ENCODE measurements at regions not wholly inside any gene's neighbourhood (a gene's known extent, or its start where the extent isn't known, plus 50 kb on each side); places are given as distances from the start of the nearest gene placed in this dataset.
A peak's percentile ranks its signal among the peaks of the same experiment; 100 is the strongest.

DNA sequence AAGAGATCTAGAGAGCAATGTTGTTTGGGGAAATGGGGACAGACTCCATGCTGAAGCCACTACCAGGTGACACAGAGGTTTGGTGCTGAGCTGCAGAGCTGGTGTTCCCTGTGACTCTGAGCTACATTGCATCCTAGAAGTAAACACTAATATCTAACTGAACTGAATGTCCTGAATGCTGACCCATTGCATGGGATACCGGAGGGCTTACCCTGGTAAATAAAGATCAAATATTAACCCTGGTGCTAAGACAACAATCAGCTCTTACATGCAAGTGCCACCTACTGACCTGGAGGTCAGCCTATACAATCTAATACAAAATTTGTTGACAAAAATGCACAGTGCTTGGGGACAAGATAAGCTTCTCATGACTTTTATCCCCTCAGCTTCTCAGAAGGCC lies 851.3 kb upstream of the KCND2 start:
- 61 to 68% methylated on average over 1 of the region's 1 CpG for WGBS, 2 donors
- Histone ChIP-seq H3K9me3 (ENCODE audit: control insufficient read depth, low read length) (no peaks in the 10 kb centered on the region), H3K4me3 (ENCODE audit: low read length in 2 of 2) (no peak overlapping the region), H3K27ac (ENCODE audit: low read depth in 1 of 2, low read length in 2 of 2) (no peak overlapping the region), H3K27me3 (ENCODE audit: control insufficient read depth in 1 of 2, insufficient read depth in 2 of 2, low read length in 1 of 2) (no peaks in the 10 kb centered on the region), H3K36me3 (ENCODE audit: control insufficient read depth in 1 of 2, insufficient read depth in 2 of 2, low read length in 1 of 2) (no peaks in the 10 kb centered on the region), H3K4me1 (ENCODE audit: control insufficient read depth in 1 of 2, insufficient read depth in 2 of 2, low read length in 2 of 2) (no peaks in the 10 kb centered on the region)
- no peak for ATAC-seq (ENCODE audit: low FRiP score)
- intact Hi-C loops (cut with DNase I): no loop called here
- DNase-seq: no peak

DNA sequence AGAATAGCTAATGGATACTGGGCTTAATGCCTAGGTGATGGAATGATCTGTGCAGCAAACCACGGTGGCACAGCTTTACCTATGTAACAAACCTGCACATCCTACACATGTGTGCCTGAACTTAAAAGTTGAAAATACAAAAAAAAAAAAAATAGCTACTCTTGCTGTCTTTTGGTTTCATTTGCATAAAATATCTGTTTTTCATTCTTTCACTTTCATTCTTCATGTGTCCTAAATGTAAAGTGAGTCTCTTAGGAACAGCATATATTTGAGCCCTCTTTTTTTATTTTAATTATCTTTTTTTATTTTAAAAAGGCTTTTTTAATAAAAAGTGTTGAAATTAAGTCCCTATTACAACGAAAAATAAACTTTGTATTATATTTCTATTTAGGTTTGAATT lies 836.1 kb upstream of the KCND2 start:
- no peaks in the 10 kb centered on the region for H3K9me3 ChIP-seq (ENCODE audit: control insufficient read depth, low read length)
- H3K27me3 ChIP-seq (ENCODE audit: control insufficient read depth in 1 of 2, insufficient read depth in 2 of 2, low read length in 1 of 2): no peaks in the 10 kb centered on the region
- H3K27ac ChIP-seq (ENCODE audit: low read depth in 1 of 2, low read length in 2 of 2): no peak overlapping the region
- ATAC-seq (ENCODE audit: low FRiP score): no peak
- no peak overlapping the region for H3K4me3 ChIP-seq (ENCODE audit: low read length in 2 of 2)
- H3K4me1 ChIP-seq (ENCODE audit: control insufficient read depth in 1 of 2, insufficient read depth in 2 of 2, low read length in 2 of 2): no peaks in the 10 kb centered on the region
- intact Hi-C loops (cut with DNase I): no loop called here
- 57 to 63% methylated on average over 2 of the region's 2 CpGs for WGBS, 2 donors
- no peak for DNase-seq
- no peaks in the 10 kb centered on the region for H3K36me3 ChIP-seq (ENCODE audit: control insufficient read depth in 1 of 2, insufficient read depth in 2 of 2, low read length in 1 of 2)

DNA sequence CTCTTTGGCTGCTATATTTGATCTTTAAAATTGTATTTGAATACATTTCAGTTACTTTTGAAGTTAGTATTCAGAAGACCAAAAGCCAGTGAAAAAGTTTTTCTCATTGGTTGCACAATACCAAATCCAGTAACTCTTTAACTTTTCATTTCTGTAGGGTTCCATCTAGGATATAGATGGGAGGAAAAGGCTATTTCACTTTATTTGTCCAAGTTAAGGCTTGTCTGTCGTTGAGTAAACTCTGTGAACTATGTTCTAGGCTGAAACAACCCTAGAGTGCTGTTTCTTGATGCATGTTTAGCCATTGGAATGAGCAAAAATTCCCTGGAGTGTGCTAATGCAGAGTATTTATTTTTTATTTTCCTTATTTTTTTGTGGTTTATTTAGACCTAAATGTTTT lies 834.7 kb upstream of the KCND2 start:
- 11 to 29% methylated on average over 1 of the region's 1 CpG for WGBS, 2 donors
- no peaks in the 10 kb centered on the region for H3K4me1 ChIP-seq (ENCODE audit: control insufficient read depth in 1 of 2, insufficient read depth in 2 of 2, low read length in 2 of 2)
- no peaks in the 10 kb centered on the region for H3K9me3 ChIP-seq (ENCODE audit: control insufficient read depth, low read length)
- DNase-seq: no peak
- no peak for ATAC-seq (ENCODE audit: low FRiP score)
- H3K27me3 ChIP-seq (ENCODE audit: control insufficient read depth in 1 of 2, insufficient read depth in 2 of 2, low read length in 1 of 2): no peaks in the 10 kb centered on the region
- no peak overlapping the region for H3K4me3 ChIP-seq (ENCODE audit: low read length in 2 of 2)
- no peak overlapping the region for H3K27ac ChIP-seq (ENCODE audit: low read depth in 1 of 2, low read length in 2 of 2)
- no peaks in the 10 kb centered on the region for H3K36me3 ChIP-seq (ENCODE audit: control insufficient read depth in 1 of 2, insufficient read depth in 2 of 2, low read length in 1 of 2)
- intact Hi-C loops (cut with DNase I): no loop called here

DNA sequence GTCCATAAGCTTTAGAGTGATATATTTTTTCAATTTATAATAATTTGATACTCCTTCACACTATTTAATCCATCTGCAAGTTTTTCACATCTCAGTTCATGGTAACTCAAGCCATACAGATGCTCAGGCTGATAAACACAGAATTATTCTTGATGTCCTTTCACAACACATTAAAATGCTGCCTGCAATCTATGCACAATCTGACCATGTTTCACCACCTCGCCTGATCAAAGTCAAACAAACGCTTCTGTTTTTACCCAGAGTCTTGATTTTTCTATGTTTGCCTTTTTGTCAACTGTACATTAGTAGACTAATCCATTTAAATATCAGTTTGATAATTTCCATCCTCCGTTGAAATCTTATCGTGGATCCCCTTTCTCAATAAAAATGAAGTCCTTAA lies 833.8 kb upstream of the KCND2 start:
- DNase-seq (no peak), ATAC-seq (ENCODE audit: low FRiP score) (no peak)
- H3K27me3 ChIP-seq (ENCODE audit: control insufficient read depth in 1 of 2, insufficient read depth in 2 of 2, low read length in 1 of 2): no peaks in the 10 kb centered on the region
- H3K27ac ChIP-seq (ENCODE audit: low read depth in 1 of 2, low read length in 2 of 2): no peak overlapping the region
- H3K36me3 ChIP-seq (ENCODE audit: control insufficient read depth in 1 of 2, insufficient read depth in 2 of 2, low read length in 1 of 2): no peaks in the 10 kb centered on the region
- WGBS, 2 donors: 68 to 77% methylated on average over 4 of the region's 4 CpGs
- H3K4me3 ChIP-seq (ENCODE audit: low read length in 2 of 2): no peak overlapping the region
- intact Hi-C loops (cut with DNase I): no loop called here
- H3K9me3 ChIP-seq (ENCODE audit: control insufficient read depth, low read length): no peaks in the 10 kb centered on the region
- no peaks in the 10 kb centered on the region for H3K4me1 ChIP-seq (ENCODE audit: control insufficient read depth in 1 of 2, insufficient read depth in 2 of 2, low read length in 2 of 2)

DNA sequence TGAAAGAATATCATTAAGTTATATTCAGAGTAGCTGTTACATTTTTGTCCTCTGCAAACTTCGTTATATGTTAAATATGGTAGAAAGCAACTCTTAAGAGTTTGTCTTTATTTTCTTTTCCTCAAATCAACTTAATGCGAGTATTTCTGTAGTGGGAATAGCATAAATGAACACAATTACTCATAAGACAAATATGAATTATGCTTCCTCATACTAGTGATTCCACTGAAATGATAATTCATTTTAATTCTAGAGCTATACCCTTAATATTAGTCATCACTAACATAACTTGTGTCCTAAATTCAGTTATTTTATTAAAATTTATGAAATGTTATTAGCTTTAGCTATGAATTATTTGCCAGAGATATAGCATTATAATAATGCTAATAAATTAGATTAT lies 820.6 kb upstream of the KCND2 start:
- no peak for DNase-seq
- no peak for ATAC-seq (ENCODE audit: low FRiP score)
- Histone ChIP-seq H3K36me3 (ENCODE audit: control insufficient read depth in 1 of 2, insufficient read depth in 2 of 2, low read length in 1 of 2) (no peaks in the 10 kb centered on the region), H3K9me3 (ENCODE audit: control insufficient read depth, low read length) (peaks cover 4% of the 10 kb centered on the region), H3K27me3 (ENCODE audit: control insufficient read depth in 1 of 2, insufficient read depth in 2 of 2, low read length in 1 of 2) (peaks cover 0 to 1% of the 10 kb centered on the region in 2 donors), H3K27ac (ENCODE audit: low read depth in 1 of 2, low read length in 2 of 2) (no peak overlapping the region), H3K4me1 (ENCODE audit: control insufficient read depth in 1 of 2, insufficient read depth in 2 of 2, low read length in 2 of 2) (no peaks in the 10 kb centered on the region), H3K4me3 (ENCODE audit: low read length in 2 of 2) (no peak overlapping the region)
- 50 to 55% methylated on average over 2 of the region's 2 CpGs for WGBS, 2 donors
- intact Hi-C loops (cut with DNase I): no loop called here

DNA sequence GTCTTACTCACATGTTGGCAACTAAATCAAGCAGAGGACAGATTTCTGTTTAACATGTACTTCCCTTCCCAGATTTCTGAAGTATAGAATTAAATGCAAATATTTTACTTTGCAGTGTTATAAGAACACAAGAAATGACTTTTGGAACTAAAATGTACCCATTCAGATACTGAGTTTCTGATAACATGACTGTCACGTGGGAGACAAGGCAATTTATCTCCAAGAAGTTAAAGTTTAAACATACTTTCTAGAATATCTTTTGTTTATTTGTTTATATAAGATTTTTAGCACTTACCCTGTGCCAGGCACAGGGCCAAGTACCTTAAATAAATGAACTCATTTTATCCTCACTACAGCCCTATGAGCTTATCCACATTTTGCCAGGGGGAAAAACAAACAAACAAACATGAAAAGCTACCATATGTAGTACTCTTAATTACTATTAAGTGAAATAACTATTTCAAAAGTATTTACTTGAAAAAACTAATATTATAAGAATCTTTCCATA lies 807.1 kb upstream of the KCND2 start:
- DNase-seq (no peak), ATAC-seq (ENCODE audit: low FRiP score) (no peak)
- Histone ChIP-seq H3K4me3 (ENCODE audit: low read length in 2 of 2) (no peak overlapping the region), H3K4me1 (ENCODE audit: control insufficient read depth in 1 of 2, insufficient read depth in 2 of 2, low read length in 2 of 2) (no peaks in the 10 kb centered on the region), H3K9me3 (ENCODE audit: control insufficient read depth, low read length) (no peaks in the 10 kb centered on the region), H3K36me3 (ENCODE audit: control insufficient read depth in 1 of 2, insufficient read depth in 2 of 2, low read length in 1 of 2) (no peaks in the 10 kb centered on the region), H3K27me3 (ENCODE audit: control insufficient read depth in 1 of 2, insufficient read depth in 2 of 2, low read length in 1 of 2) (no peaks in the 10 kb centered on the region), H3K27ac (ENCODE audit: low read depth in 1 of 2, low read length in 2 of 2) (no peak overlapping the region)
- WGBS, 2 donors: 2 to 7% methylated on average over 1 of the region's 1 CpG
- intact Hi-C loops (cut with DNase I): no loop called here

DNA sequence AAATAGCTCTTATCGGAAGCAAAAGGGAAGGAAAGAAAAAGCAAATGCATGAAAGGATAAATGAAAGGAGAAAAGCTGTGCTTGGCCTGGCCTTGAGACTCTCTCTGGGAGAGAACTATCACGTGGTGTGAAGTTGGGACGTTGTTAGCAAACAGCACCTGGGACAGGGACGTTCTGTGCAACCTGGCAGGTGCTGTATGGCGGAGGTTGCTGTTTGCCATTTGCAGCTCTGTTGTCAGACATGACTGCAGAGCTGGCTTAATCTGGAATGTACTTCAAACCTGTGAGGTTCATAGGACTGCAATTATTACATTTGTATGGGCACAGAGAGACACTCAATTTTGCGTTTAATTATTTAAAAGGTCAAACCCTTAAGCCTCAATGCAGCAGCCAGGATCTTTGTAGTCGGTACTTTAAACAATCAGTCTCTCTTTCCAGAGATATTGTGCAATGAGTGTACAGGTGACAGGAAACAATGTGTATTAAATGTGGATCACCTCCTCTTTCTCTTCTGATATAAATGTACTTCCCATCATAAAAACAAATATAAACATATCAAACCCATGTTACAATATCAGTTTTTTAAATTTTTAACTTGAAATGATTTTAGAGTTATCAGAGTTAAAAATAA lies 800.5 kb upstream of the KCND2 start:
- Histone ChIP-seq H3K9me3 (ENCODE audit: control insufficient read depth, low read length) (no peaks in the 10 kb centered on the region), H3K4me1 (ENCODE audit: control insufficient read depth in 1 of 2, insufficient read depth in 2 of 2, low read length in 2 of 2) (no peaks in the 10 kb centered on the region), H3K27me3 (ENCODE audit: control insufficient read depth in 1 of 2, insufficient read depth in 2 of 2, low read length in 1 of 2) (no peaks in the 10 kb centered on the region), H3K36me3 (ENCODE audit: control insufficient read depth in 1 of 2, insufficient read depth in 2 of 2, low read length in 1 of 2) (no peaks in the 10 kb centered on the region), H3K27ac (ENCODE audit: low read depth in 1 of 2, low read length in 2 of 2) (no peak overlapping the region), H3K4me3 (ENCODE audit: low read length in 2 of 2) (no peak overlapping the region)
- 41 to 46% methylated on average over 7 of the region's 7 CpGs for WGBS, 2 donors
- no peak for ATAC-seq (ENCODE audit: low FRiP score)
- intact Hi-C loops (cut with DNase I): no loop called here
- DNase-seq: no peak

DNA sequence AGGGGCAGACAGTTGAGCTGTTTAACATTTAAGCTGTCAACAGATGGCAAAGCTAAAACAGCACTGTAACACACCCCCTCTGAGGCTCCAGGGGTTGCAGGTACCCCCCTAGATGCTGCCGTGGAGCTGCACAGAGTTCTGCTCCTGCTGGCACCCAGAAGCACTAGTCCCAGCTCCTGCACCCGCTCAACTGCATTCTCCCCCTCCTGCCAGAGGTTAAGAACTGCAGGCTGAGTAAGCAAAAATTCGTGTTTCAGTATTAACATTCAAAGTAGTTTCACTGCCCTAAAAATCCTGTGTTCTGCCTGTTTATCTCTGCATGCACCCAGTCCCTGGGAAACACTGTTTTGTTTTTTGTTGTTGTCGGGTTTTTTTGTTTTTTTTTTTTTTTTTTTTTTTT lies 790.8 kb upstream of the KCND2 start:
- Histone ChIP-seq H3K9me3 (ENCODE audit: control insufficient read depth, low read length) (no peaks in the 10 kb centered on the region), H3K4me1 (ENCODE audit: control insufficient read depth in 1 of 2, insufficient read depth in 2 of 2, low read length in 2 of 2) (no peaks in the 10 kb centered on the region), H3K27ac (ENCODE audit: low read depth in 1 of 2, low read length in 2 of 2) (no peak overlapping the region), H3K36me3 (ENCODE audit: control insufficient read depth in 1 of 2, insufficient read depth in 2 of 2, low read length in 1 of 2) (no peaks in the 10 kb centered on the region), H3K4me3 (ENCODE audit: low read length in 2 of 2) (no peak overlapping the region), H3K27me3 (ENCODE audit: control insufficient read depth in 1 of 2, insufficient read depth in 2 of 2, low read length in 1 of 2) (no peaks in the 10 kb centered on the region)
- 14% methylated on average over 4 of the region's 4 CpGs for WGBS, 2 donors
- ATAC-seq (ENCODE audit: low FRiP score): peak; percentile 50
- intact Hi-C loops (cut with DNase I): no loop called here
- no peak for DNase-seq

DNA sequence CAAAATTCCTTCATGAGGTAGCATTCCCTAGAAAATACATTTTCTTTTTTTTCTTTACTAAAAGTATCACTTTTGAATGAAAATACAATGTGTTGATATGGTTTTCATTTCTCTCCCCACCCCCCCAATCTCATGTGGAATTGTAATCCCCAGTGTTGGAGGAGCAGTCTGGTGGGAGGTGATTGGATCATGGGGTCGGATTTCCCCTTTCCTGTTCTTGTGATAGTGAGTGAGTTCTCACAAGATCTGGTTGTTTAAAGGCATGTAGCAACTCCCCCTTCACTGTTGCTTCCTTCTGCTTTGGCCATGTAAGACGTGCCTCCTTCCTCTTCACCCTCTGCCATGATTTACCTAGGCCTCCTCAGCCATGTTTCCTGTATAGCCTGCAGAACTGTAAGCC lies 790.3 kb upstream of the KCND2 start:
- 27 to 46% methylated on average over 2 of the region's 2 CpGs for WGBS, 2 donors
- ATAC-seq (ENCODE audit: low FRiP score) (no peak), DNase-seq (no peak)
- H3K4me1 ChIP-seq (ENCODE audit: control insufficient read depth in 1 of 2, insufficient read depth in 2 of 2, low read length in 2 of 2): no peaks in the 10 kb centered on the region
- H3K36me3 ChIP-seq (ENCODE audit: control insufficient read depth in 1 of 2, insufficient read depth in 2 of 2, low read length in 1 of 2): no peaks in the 10 kb centered on the region
- no peaks in the 10 kb centered on the region for H3K27me3 ChIP-seq (ENCODE audit: control insufficient read depth in 1 of 2, insufficient read depth in 2 of 2, low read length in 1 of 2)
- no peak overlapping the region for H3K4me3 ChIP-seq (ENCODE audit: low read length in 2 of 2)
- intact Hi-C loops (cut with DNase I): no loop called here
- no peaks in the 10 kb centered on the region for H3K9me3 ChIP-seq (ENCODE audit: control insufficient read depth, low read length)
- H3K27ac ChIP-seq (ENCODE audit: low read depth in 1 of 2, low read length in 2 of 2): no peak overlapping the region

All from aorta (tissue), 5 donors.